ENCODE measurements at regions not wholly inside any gene's neighbourhood (a gene's known extent, or its start where the extent isn't known, plus 50 kb on each side); places are given as distances from the start of the nearest gene placed in this dataset.

DNA sequence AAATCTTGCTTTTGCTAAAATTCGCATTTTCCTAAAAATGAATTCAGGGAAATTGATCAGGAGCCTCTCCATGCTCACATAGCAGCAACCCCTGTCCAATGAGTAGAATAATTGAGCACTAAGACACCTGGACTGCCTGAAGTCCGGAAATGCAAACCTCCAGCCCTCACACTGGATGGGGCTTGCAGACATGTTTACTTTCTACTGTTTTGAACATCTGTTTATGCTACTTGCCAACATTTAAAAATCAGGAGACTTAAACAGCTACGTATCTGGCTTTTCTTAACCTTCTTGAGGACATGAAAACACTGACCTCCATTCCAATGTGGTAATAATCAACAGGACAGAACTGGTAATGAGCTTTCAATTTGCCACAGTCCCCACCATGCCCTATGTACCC is 184.4 kb downstream of the SHOX2 start:
- no peak for TF ChIP-seq POLR2AphosphoS5 (IDR thresholded peaks at IDR 0.05; ENCODE audit: low read depth)
- no peak for TF ChIP-seq CTCF (IDR thresholded peaks at IDR 0.05; ENCODE audit: insufficient read depth, low read length)
- TF ChIP-seq SPI1 (IDR thresholded peaks at IDR 0.05; ENCODE audit: borderline replicate concordance, low read depth) = no peak
- no peak for TF ChIP-seq GABPA (IDR thresholded peaks at IDR 0.05; ENCODE audit: low read depth)

All from HL-60 (cell line).